ENCODE measurements at regions not wholly inside any gene's neighbourhood (a gene's known extent, or its start where the extent isn't known, plus 50 kb on each side); places are given as distances from the start of the nearest gene placed in this dataset.

GRCh38 chr13:26989261-26989956, 182.2 kb downstream of the USP12 start:
- DNase-seq, result no peak

GRCh38 chr13:26988059-26988769, 183.4 kb downstream of the USP12 start:
- DNase-seq, result no peak

DNA sequence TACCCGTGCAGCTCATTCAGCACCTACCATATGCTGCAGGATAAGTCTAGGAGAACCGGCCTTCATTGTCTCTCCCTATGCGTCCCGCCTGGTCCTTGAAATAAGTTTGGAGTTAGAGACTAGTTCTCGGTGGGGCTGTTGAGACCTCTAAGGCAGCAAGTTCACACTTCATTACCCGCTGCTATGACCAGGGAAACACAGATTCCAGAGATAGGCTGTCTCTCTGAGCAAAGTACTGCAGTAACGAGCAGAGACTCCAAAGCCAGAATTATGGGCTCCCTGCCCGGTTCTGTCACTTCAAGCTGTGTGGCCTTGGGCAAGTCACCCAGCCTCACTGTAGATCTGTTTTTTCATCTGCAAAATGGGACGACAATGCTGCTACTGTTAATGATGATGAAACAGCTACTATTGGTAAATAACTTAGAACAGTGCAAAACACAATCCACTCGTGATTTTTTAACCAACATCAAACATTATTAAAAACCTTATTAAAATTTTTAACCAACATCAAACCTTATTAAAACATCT, 184.1 kb downstream of the USP12 start:
- no peak for DNase-seq

- DNase-seq, result peak; percentile 87
Observed at GRCh38 chr13:26985285-26985878, 186.2 kb downstream of the USP12 start.

DNA sequence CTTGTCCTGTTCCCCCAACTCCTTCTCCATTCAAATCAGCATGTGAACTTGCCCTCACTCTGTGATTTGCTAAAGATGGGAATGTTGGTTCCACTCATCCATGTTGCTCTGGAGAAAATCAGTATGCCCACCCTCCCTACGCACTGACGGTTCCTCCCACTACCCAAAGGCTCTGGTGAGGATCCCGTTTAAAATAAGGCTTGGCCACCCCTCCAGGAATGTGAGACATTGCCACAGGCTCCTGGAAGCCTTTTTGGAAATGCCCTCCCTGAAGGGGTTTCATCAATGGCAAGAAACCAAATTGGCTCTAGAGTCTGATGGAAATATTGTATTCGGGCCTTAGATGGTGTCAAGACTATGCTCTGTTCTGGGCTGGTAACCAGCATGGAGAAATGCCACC, 187.3 kb downstream of the USP12 start:
- DNase-seq, result no peak

GRCh38 chr13:26983543-26984320, 187.9 kb downstream of the USP12 start:
- DNase-seq, result no peak

DNA sequence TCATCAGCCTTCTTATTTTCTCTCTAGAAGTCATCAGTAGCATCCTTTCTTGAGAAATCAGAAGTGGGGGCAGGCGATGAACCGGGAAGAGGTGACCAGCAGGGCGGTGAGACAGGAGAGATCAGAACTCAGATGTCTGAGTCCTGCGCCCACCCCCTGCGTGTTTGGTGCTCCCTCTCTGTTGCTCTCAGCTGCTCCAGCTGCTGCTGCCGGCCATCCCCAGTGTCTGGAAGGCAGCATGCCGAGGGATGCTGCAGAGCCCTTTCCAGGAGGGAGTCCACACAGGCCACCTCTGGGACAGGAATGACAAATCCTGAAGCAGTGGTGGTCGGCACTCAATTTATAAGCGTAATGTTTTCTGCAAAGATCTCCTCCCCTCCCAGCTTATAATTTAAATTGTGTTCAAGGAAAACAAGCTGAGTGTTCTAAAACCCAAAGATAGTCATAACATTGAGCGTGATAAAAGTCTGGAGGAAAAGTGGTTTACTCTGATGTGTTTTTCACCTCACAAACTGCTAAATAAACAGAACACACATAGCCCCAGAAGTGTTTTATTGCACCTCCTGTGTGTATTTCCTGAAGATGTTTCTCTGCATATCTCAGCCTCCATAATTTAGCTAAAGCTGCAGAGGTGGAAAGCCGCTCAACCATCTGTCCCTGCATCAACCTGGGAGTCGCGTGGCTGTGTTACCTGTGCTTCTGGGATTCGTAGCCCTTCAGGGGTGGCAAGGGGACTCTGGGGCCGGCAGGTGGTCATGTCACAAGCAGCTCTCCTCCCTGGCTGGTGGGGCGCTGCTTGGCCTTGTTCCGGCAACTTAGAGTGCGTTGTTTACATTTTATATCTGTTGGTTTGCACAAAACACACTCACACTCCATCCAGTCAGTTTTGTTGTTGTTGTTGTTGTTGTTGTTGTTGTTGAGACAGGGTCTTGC, 191.2 kb downstream of the USP12 start:
- DNase-seq, result no peak

- DNase-seq, result no peak
Observed at GRCh38 chr13:26979334-26979733, 192.3 kb downstream of the USP12 start.

DNA sequence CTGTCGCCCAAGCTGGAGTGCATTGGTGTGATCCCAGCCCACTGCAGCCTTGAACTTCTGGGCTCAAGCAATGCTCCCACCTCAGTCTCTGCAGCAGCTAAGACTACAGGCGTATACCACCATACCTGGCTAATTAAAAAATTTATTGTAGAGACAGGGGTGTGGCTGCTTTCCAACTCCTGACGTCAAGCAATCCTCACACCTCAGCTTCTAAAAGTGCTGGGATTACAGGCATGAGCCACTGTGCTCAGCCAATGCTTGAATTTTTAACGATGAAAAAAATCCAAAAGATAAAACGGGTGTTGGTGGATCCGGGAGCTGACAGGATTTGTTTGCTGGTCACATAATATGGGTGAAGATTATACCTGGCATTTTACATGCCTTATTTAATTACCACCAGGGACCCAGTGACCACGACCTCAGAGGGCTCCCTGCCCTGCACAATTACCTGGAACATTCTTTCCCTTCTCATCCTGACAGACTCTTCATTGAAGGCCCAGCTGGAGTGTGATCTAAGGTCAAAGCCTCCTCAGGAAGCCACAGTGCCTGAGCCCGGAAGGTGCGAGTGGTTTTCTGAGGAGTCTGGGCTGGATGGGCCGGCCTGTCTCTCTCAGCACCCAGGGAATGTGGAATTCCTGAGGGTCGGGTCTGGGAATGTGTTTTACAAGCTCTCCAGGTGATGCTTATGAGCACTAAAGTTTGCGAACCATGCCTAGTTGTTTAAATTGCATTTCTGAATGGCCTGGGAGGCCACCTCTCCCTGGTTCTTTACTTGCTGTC, 193.3 kb downstream of the USP12 start:
- DNase-seq, result no peak

- DNase-seq, result no peak
Observed at GRCh38 chr13:26977541-26977940, 194.1 kb downstream of the USP12 start.

DNA sequence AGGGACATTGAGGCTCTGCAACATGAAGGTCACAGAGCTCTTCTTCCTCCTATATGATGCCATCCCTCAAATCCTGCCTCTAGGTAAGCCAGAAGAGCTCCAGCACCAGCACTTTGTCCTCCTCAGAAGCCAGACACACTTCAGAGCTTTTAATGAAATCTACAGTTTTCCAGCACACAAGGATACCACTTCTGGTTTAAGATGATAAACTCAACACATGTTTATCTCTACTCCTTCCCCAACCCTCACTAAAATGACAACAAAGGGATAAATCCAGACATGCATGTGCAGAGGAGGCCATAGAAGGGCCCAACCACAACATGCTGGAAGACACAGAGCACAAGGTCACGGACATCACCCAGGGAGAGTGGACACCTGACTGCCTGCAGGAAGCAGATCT, 195.3 kb downstream of the USP12 start:
- DNase-seq, result peak; percentile 77

- DNase-seq, result no peak
Observed at GRCh38 chr13:26973946-26974345, 197.7 kb downstream of the USP12 start.

DNA sequence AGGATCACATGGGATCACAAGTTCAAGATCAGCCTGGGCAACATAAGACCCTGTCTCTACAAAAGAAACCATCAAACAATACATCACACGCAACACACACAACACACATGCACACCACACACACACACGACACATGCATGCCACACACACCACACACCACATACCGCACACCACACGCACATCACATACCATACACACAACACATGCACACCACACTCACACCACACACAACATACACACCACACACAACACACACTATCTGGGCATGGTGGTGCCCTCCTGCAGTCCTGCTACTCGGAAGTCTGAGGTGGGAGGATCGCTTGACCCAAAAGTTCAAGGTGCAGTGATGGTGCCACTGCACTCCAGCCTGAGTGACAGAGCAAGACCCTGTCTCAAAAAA, 198.3 kb downstream of the USP12 start:
- no peak for DNase-seq

DNA sequence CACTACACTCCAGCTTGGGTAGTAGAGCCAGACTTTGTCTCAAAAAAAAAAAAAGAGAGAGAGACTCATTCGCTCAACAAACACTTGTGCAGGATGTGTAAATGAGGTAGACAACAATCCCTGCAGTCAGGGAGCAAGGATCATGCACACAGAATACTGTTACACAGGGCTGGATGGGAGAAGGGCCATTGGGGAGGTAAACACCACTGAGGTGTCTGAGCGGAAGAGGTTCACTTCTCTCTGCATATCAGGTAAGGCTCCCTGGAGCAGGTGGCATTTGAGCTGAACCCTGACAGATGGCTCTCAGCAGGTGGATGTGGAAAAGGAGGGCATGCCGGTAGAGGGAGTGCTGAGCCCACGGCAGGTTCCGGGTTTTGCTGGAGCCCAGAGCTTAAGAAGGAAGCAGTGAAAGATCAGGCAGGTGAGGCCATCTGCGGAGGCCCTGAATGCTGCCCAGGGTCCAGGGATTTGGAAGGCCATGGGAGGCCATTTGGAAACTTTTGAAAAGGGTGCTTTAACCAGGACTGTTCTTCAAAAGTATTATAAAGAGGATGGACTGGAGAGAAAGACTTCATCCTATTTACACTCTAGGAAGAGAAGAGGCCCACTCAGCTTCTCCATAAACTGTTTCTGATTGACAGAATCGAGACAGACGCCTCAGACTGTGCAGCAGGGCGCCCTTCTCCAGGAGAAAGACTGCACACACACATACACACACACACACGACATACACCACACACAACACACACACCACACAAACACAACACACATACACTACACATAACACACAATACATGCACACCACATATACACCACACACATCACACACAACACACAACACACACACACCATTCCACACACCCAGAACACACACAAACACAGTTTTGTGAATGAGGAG, 199.4 kb downstream of the USP12 start:
- peak; percentile 70 for DNase-seq

- DNase-seq, result no peak
Observed at GRCh38 chr13:26968431-26969341, 202.9 kb downstream of the USP12 start.

- DNase-seq, result no peak
Observed at GRCh38 chr13:26967119-26968038, 204.2 kb downstream of the USP12 start.

DNA sequence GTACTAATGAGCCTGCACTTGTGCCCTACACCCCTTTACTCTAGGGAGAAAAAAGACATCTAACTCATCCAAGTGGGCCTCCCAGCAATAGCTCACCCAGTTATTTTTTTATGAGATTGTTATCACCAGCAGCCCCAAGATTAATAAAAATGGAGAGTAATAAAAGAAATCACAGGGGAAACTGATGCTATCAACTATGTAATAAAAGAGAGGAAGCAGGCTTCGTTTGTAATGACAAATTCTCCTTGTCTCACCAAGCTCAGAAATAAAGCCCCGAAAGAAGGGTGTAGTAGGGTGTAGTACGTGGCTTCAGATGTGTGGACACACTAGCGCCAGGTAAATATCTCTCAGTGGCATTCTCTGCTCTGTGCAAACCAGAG, 204.9 kb downstream of the USP12 start:
- no peak for DNase-seq
